NCI-H187 treated with DMSO at 0.1 percent for 48 hours (cell line): ENCODE measurements at regions not wholly inside any gene's neighbourhood (a gene's known extent, or its start where the extent isn't known, plus 50 kb on each side); places are given as distances from the start of the nearest gene placed in this dataset.
"Not testable (repeated sequence)": the region's sequence is repeated elsewhere in the genome, so short reads cannot be mapped to it uniquely, and the experiment has no call there.

Experiments used
- DNase-seq: peaks from one replicate; lab custom pipeline; 2025; lab: John Stamatoyannopoulos, UW

GRCh38 chr3:110478377-110479054, 593.1 kb upstream of the NECTIN3 start:
- no peak for DNase-seq

GRCh38 chr3:110479731-110480130, 591.9 kb upstream of the NECTIN3 start:
- DNase-seq, result no peak

- DNase-seq, result no peak
Measured at GRCh38 chr3:110485389-110485788, 586.2 kb upstream of the NECTIN3 start.

- DNase-seq, result no peak
Measured at GRCh38 chr3:110487840-110488239, 583.8 kb upstream of the NECTIN3 start.

GRCh38 chr3:110491413-110491812, 580.2 kb upstream of the NECTIN3 start:
- DNase-seq, result no peak

- DNase-seq, result no peak
Measured at GRCh38 chr3:110492876-110493275, 578.7 kb upstream of the NECTIN3 start.

GRCh38 chr3:110493438-110494092, 578.1 kb upstream of the NECTIN3 start:
- no peak for DNase-seq

- DNase-seq, result no peak
Measured at GRCh38 chr3:110494093-110494490, 577.5 kb upstream of the NECTIN3 start.

- DNase-seq, result no peak
Measured at GRCh38 chr3:110494728-110495127, 576.9 kb upstream of the NECTIN3 start.

GRCh38 chr3:110495201-110495927, 576.3 kb upstream of the NECTIN3 start:
- no peak for DNase-seq

- no peak for DNase-seq
Measured at GRCh38 chr3:110504401-110504800, 567.2 kb upstream of the NECTIN3 start.

- DNase-seq, result no peak
Measured at GRCh38 chr3:110504901-110505300, 566.7 kb upstream of the NECTIN3 start.

- no peak for DNase-seq
Measured at GRCh38 chr3:110506890-110507289, 564.7 kb upstream of the NECTIN3 start.

- not testable (repeated sequence) for DNase-seq
Measured at GRCh38 chr3:110507570-110507969, 564.0 kb upstream of the NECTIN3 start.

- DNase-seq, result no peak
Measured at GRCh38 chr3:110512961-110513360, 558.7 kb upstream of the NECTIN3 start.

GRCh38 chr3:110518031-110518430, 553.6 kb upstream of the NECTIN3 start:
- DNase-seq, result no peak

- no peak for DNase-seq
Measured at GRCh38 chr3:110519071-110519470, 552.5 kb upstream of the NECTIN3 start.

GRCh38 chr3:110521019-110521418, 550.6 kb upstream of the NECTIN3 start:
- DNase-seq, result no peak

GRCh38 chr3:110525558-110526064, 546.0 kb upstream of the NECTIN3 start:
- DNase-seq, result not testable (repeated sequence)

GRCh38 chr3:110526777-110527727, 544.6 kb upstream of the NECTIN3 start:
- DNase-seq, result no peak

GRCh38 chr3:110528305-110529121, 543.1 kb upstream of the NECTIN3 start:
- DNase-seq, result no peak
